ES-I3 (cell line): ENCODE measurements at regions not wholly inside any gene's neighbourhood (a gene's known extent, or its start where the extent isn't known, plus 50 kb on each side); places are given as distances from the start of the nearest gene placed in this dataset.

Source experiments
- H3K36me3 ChIP-seq: 2 replicates; pipeline ENCODE4 v1.6.1; 2013; ENCODE audit warnings: mild to moderate bottlenecking, low read length, control low read depth, moderate library complexity; ENCODE audit not compliant: insufficient read depth
- H3K4me1 ChIP-seq: 2 replicates; pipeline ENCODE4 v1.6.1; 2013; ENCODE audit warnings: mild to moderate bottlenecking, control low read depth, low read length; ENCODE audit not compliant: insufficient read depth
- H3K9ac ChIP-seq: 2 replicates; pipeline ENCODE4 v1.6.1; 2013; ENCODE audit warnings: low read depth, mild to moderate bottlenecking, low read length, moderate library complexity
- H3K9me3 ChIP-seq: 2 replicates; pipeline ENCODE4 v1.6.1; 2013; ENCODE audit warnings: mild to moderate bottlenecking, low read length, moderate library complexity; ENCODE audit not compliant: control insufficient read depth, insufficient read depth

DNA sequence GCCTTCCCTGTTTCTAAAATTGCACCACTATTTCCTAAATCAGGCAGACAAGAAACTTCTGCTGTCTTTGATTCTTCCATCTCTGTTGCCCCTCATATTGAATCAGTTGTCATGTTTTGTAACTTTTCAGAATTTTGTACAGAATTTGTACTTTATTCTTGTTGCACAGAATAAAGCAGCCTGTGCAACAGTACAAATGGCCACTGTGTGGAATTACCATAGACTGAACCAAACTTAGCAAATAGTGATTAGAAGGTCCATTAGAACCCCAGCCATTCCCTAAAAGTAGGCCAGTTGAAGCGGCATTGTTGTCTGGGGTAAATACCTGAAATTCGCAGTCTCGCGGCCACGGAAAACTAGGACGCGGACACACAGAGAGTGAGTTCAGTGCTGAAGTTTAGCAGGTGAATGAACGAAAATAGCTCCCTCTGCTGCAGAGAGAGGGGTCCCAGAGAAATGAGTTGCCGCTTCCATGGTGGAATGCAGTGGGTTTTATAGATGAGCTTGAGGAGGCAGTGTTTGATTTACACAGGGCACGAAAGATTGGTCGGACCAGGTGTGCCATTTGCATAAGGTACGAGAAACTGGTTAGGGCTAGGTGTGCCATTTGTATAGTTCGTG lies 71.8 kb downstream of the C4orf33 start:
- 0 out of 2 replicates have a peak, but pooled peaks cover 3% of the 10 kb centered on the region for H3K4me1 ChIP-seq
- no peaks in the 10 kb centered on the region for H3K36me3 ChIP-seq
- H3K9me3 ChIP-seq: no peaks in the 10 kb centered on the region
- H3K9ac ChIP-seq: peak overlapping the region; percentile 24; the same call in 1 of the 2 replicates

DNA sequence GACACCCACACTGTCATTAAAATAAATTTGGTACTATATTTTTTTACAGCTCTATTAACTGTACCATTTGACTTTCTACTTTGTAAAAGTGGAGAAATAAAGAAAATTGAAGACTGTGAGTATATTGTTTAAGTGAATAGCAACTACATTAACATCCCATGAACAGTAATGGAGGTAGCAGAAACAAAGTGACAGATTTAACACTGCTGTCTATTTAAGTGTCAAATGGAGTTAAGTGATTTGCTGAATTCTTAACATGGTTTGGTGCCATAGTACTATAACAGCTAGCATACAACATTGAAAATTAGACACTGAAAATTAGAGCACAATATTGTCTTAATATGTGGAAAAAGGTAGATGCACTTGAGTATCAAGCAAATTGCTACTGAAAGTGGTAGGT lies 76.2 kb downstream of the C4orf33 start:
- Histone ChIP-seq H3K9me3 (no peaks in the 10 kb centered on the region), H3K4me1 (0 out of 2 replicates have a peak, but pooled peaks cover 3% of the 10 kb centered on the region), H3K9ac (no peak overlapping the region)

DNA sequence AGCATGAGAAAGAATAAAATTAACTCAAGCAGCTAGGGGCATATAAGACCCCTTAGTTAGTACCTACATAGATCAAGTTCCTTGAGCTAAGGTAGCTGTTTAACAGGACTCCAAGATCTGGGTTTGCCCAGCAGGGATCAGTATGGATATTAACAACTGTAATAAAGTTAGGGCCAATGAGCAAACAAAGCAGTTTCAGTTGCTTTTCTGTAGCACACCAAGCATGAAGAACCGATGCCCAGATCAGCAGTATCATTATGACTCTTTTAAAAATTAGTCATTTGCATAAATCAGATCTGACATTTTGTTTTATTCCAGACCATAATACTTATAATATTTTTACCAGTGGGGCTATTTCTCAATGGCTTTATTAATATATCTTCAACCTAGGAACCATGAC lies 80.9 kb downstream of the C4orf33 start:
- no peaks in the 10 kb centered on the region for H3K36me3 ChIP-seq
- H3K9me3 ChIP-seq: no peaks in the 10 kb centered on the region
- no peaks in the 10 kb centered on the region for H3K4me1 ChIP-seq
- no peak overlapping the region for H3K9ac ChIP-seq

More for the DNA sequence above, 76.2 kb downstream of the C4orf33 start:
- no peaks in the 10 kb centered on the region for H3K36me3 ChIP-seq

DNA sequence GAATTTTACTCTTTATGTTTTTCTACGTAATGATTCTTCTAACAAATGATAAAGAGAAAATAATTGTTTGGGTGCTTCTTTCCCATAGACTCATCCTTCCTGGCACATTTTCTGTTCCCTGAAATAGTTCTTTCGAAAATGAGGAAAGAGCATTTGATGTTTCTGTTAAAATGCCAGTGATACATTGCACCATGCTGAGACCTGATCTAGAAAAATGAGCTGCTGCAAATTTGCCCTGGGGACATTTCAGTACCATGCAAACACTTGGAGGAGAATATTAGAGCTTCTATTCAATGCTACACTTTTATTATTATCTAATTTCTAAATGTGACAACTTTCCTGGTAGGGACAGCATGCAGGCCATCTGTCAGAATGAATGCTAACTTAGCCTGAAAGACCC lies 83.3 kb downstream of the C4orf33 start:
- no peaks in the 10 kb centered on the region for H3K9me3 ChIP-seq
- no peaks in the 10 kb centered on the region for H3K36me3 ChIP-seq
- H3K4me1 ChIP-seq: no peaks in the 10 kb centered on the region
- H3K9ac ChIP-seq: no peak overlapping the region

DNA sequence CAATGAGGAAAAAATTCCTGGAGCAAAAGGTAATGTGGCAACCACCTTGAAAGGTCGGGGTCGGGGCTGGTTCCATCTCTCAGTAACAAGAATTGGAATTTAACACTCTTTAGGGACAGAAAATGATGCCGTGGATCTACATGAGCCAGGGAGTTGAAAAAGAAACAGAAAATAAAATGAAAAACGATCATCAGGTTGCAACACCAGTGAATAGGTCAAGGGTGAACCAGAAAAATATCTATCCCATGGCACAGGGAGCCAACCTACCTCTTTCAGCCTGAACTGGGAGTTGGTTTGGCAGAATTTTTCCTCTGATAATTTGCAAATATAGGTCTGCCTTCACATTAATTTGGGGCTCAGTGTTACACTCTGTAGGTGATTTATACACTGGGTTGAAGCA lies 93.7 kb downstream of the C4orf33 start:
- H3K4me1 ChIP-seq: no peaks in the 10 kb centered on the region
- no peaks in the 10 kb centered on the region for H3K9me3 ChIP-seq
- no peaks in the 10 kb centered on the region for H3K36me3 ChIP-seq
- no peak overlapping the region for H3K9ac ChIP-seq

DNA sequence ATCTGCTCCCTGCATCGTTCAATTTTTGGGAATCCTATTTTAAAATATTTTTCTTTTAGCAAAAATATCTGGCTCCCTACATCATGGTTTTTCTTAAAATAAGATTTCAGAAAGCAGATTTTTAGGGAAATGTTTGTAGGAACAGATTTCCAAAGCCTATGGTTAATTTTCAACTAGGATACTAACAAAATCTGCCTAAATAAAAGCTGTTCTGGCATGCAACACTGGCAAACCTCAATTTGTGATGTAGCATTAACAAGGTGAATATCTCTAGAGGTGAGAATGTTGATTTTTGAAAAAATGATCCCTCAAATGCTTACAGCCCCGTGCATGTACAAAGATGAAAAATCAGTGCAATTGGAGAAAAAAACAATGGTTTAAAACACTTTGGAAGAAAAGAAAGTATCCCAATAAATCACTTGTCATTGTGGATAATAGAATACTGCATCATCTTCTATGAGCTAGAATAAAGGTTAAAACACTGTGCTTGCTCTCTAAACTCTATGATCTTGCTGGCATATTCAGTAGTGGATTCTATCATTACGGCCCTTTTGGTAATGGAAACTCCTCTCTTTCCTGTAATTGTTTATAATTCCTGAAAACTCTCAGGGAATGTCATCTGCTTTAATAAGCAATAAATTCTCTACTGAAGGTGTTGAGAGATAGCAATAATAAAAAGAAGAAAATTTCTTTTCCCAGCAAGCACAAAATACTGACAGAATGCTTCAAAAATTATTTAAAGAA lies 97.6 kb downstream of the C4orf33 start:
- no peak overlapping the region for H3K9ac ChIP-seq
- no peaks in the 10 kb centered on the region for H3K4me1 ChIP-seq
- H3K9me3 ChIP-seq: no peaks in the 10 kb centered on the region
- no peaks in the 10 kb centered on the region for H3K36me3 ChIP-seq

DNA sequence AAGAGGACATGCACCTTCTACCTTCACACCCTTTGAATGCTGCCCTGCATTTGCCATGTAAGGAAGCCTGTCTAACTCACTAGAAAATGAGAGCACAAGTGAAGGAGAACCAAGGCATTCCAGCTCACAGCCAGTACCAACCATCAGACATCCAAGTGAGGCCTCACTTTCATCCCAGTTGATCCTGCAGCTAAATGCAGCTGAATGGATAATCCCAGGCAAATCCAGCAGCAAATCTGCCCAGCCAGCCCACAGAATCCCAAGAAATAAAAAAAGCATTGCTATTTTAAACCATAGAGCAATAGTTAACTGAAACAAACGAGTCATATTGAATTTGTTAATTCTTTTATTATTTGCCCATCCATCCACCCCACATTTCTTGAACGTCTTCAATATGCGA lies 112.5 kb downstream of the C4orf33 start:
- no peak overlapping the region for H3K9ac ChIP-seq
- no peaks in the 10 kb centered on the region for H3K36me3 ChIP-seq
- no peaks in the 10 kb centered on the region for H3K9me3 ChIP-seq
- H3K4me1 ChIP-seq: 0 out of 2 replicates have a peak, but pooled peaks cover 7% of the 10 kb centered on the region

DNA sequence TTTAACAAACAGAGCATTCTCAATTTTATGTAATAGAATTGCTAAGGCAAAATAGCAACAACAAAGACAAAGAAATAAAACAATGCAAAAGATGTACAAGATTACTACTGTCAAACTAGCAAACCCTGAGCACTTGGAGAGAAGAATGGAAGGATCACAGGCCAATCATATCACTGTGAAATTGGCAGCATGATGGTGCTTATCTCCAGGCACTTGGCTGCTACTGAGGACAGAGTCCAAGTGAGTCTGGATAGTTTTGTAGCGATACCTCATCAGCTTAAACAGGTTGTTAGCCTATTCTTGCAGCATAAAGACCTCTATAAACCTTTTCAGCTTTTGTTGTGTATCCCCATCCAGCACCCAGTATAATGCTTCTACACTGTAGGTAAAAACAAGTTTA lies 117.7 kb downstream of the C4orf33 start:
- Histone ChIP-seq H3K36me3 (no peaks in the 10 kb centered on the region), H3K4me1 (no peaks in the 10 kb centered on the region), H3K9ac (no peak overlapping the region), H3K9me3 (no peaks in the 10 kb centered on the region)

DNA sequence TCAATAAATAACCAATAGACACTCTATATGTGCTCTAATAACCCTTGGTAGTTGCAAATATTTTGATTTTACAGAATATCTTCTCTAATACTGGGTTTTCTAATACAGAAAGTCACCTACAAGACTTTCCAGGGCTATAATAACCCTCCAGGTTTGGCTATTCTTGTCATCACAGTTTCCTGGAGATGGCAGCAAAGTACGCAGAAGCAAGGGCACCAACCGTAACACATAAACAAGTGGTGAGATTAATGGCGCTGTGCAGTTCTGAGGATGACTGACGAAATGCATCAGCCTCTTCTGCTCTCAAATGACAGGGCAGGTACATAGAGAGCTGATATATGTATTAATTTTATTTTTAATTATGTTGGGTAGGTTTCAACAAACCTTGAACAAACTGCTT lies 122.4 kb downstream of the C4orf33 start:
- Histone ChIP-seq H3K9me3 (no peaks in the 10 kb centered on the region), H3K4me1 (no peaks in the 10 kb centered on the region), H3K9ac (no peak overlapping the region), H3K36me3 (no peaks in the 10 kb centered on the region)

DNA sequence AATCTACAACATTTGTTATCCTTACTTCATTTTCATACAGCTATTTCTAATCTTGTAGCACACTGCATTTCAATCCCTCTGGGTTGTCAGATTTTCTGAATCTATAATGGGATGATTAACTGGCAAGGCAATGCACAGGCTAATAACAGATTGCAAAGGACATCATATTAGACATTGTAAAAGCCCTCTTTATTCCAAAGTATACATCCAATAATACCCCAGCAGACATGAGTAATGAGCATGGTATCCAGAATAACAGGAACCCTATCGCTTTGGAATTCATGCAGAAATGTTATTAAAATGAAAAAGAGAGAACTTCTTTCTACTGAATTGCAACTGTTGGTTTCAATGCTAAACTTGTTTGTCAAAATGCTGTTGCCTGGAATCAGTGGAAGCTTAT lies 122.9 kb downstream of the C4orf33 start:
- no peak overlapping the region for H3K9ac ChIP-seq
- no peaks in the 10 kb centered on the region for H3K9me3 ChIP-seq
- no peaks in the 10 kb centered on the region for H3K36me3 ChIP-seq
- no peaks in the 10 kb centered on the region for H3K4me1 ChIP-seq

DNA sequence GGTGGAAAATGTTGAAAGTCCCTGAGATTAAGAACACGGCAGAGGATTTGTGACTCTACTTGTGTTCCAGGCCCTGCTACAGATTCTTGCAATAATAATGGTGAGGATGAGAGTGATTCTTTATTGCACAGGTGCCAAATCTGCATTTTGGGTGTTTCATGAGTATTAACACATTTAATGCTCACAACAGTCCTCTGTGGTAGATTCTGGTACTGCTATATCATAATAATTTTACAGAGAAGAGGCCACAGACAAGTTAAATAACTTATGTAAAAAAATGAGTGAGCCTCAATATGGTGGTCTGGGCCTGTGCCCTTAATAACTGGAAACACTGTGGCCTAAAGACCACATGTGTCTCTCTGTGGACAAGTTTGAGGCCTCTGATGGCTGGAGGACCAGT lies 124.3 kb downstream of the C4orf33 start:
- no peaks in the 10 kb centered on the region for H3K4me1 ChIP-seq
- no peaks in the 10 kb centered on the region for H3K36me3 ChIP-seq
- H3K9ac ChIP-seq: no peak overlapping the region
- H3K9me3 ChIP-seq: no peaks in the 10 kb centered on the region

DNA sequence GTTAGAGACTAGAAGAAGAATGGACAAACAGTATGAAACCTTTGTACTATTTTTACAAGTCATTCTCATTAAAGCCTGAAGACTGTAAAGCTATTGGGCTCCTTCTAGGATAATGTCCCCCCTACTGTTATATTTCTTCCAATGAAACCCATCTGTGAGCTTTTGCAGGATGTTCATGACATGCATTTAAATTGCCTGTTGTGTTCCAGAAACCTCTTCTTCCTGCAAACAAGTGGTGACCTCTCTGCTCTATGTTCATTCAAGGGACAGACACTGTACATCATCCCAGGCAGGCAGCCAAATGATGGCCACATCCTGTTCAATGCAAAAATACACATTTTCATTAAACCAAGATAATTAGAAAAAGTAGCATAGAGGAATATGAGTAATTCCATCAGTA lies 128.0 kb downstream of the C4orf33 start:
- Histone ChIP-seq H3K36me3 (no peaks in the 10 kb centered on the region), H3K4me1 (no peaks in the 10 kb centered on the region), H3K9me3 (no peaks in the 10 kb centered on the region), H3K9ac (no peak overlapping the region)

DNA sequence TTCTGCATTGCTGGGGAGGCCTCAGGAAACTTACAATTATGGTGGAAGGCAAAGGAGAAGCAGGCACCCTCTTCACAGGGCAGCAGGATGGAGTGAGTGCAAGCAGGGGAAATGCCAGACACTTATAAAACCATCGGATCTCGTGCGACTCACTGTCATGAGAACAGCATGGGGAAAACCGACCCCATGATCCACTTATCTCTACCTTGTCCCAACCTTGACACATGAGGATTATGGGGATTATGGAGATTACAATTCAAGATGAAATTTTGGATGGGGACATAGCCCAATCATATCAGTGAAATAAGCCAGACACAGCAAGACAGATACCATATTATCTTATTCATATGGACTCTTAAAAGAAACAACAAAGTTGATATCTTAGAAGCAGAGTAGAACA lies 134.9 kb downstream of the C4orf33 start:
- H3K4me1 ChIP-seq: no peaks in the 10 kb centered on the region
- no peak overlapping the region for H3K9ac ChIP-seq
- H3K36me3 ChIP-seq: no peaks in the 10 kb centered on the region
- H3K9me3 ChIP-seq: no peaks in the 10 kb centered on the region

DNA sequence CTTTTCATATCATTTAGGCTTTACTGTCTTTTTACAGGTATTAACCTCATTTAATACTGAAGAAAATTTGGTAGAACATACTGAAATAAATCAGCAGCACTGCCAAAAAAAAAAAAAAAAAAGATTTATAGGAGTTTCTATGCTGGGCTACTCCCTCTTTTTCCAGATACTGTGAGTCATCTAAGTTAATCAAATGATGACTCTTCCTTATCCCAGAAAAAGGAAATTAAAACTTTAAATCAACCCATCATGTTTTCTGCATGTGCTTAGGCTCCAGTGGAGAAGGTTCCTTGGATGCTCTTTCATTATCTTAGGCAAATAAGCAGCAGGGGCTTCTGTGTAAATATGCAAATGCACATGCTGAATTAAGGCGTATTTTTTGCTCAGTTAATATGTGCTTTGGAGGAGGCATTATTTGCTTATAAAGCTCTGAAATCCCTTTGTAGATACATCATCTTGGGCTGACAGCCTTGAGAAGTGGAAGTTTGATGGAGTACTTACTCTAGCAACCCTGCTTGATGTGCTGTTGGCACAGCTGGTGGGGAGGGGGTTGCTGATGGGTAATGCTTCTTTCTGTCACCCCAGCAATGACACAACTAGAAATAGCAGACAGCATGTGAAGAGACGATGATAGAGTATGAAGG lies 136.1 kb downstream of the C4orf33 start:
- H3K4me1 ChIP-seq: no peaks in the 10 kb centered on the region
- no peaks in the 10 kb centered on the region for H3K9me3 ChIP-seq
- no peak overlapping the region for H3K9ac ChIP-seq
- H3K36me3 ChIP-seq: no peaks in the 10 kb centered on the region
